GM12872 (cell line): ENCODE measurements at regions not wholly inside any gene's neighbourhood (a gene's known extent, or its start where the extent isn't known, plus 50 kb on each side); places are given as distances from the start of the nearest gene placed in this dataset.

Source experiments
- CTCF ChIP-seq: IDR thresholded peaks from 3 replicates; pipeline ENCODE4 v1.5.1; 2011; ENCODE audit warnings: low read depth, mild to moderate bottlenecking, low read length, moderate library complexity; ENCODE audit not compliant: insufficient read depth

- no peak for TF ChIP-seq CTCF
Observed at GRCh38 chr10:129236274-129236691, 230.8 kb upstream of the MGMT start.

- TF ChIP-seq CTCF = no peak
Observed at GRCh38 chr10:129241461-129241860, 225.6 kb upstream of the MGMT start.

- TF ChIP-seq CTCF = no peak
Observed at GRCh38 chr10:129244298-129244697, 222.7 kb upstream of the MGMT start.

- no peak for TF ChIP-seq CTCF
Observed at GRCh38 chr10:129244757-129245156, 222.3 kb upstream of the MGMT start.

GRCh38 chr10:129253161-129253864 is 213.7 kb upstream of the MGMT start:
- TF ChIP-seq CTCF = no peak

- TF ChIP-seq CTCF = no peak
Observed at GRCh38 chr10:129253865-129254179, 213.2 kb upstream of the MGMT start.

- TF ChIP-seq CTCF = no peak
Observed at GRCh38 chr10:129258283-129258923, 208.6 kb upstream of the MGMT start.
